ENCODE measurements at regions not wholly inside any gene's neighbourhood (a gene's known extent, or its start where the extent isn't known, plus 50 kb on each side); places are given as distances from the start of the nearest gene placed in this dataset.
"Not testable (repeated sequence)": the region's sequence is repeated elsewhere in the genome, so short reads cannot be mapped to it uniquely, and the experiment has no call there.

DNA sequence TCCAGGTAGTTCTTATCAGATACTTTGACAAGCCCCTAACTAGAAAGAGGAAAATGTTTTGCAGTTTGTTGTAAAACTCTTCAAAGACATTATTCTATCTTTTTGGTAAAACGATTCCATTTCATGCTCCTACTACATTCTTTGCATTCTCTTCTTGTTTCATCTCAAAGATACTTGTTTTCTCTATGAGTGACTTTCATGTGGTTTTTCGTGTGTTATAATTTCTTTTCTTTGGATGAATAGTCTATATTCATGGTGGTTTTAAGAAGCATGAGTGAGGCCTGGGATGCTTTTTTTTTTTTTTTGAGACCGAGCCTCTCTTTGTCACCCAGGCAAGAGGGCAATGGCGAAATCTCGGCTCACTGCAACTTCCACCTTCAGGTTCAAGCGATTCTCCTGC, 292.5 kb upstream of the LYZL1 start:
- Mint-ChIP-seq H3K4me3 (no peak overlapping the region), H3K27ac (no peak overlapping the region), H3K27me3 (peaks cover 5% of the 10 kb centered on the region), H3K36me3 (ENCODE audit: low read depth) (no peaks in the 10 kb centered on the region), H3K4me1 (ENCODE audit: low read depth) (no peaks in the 10 kb centered on the region), H3K9me3 (no peaks in the 10 kb centered on the region)
- intact Hi-C loops (cut with micrococcal nuclease): no loop called here

DNA sequence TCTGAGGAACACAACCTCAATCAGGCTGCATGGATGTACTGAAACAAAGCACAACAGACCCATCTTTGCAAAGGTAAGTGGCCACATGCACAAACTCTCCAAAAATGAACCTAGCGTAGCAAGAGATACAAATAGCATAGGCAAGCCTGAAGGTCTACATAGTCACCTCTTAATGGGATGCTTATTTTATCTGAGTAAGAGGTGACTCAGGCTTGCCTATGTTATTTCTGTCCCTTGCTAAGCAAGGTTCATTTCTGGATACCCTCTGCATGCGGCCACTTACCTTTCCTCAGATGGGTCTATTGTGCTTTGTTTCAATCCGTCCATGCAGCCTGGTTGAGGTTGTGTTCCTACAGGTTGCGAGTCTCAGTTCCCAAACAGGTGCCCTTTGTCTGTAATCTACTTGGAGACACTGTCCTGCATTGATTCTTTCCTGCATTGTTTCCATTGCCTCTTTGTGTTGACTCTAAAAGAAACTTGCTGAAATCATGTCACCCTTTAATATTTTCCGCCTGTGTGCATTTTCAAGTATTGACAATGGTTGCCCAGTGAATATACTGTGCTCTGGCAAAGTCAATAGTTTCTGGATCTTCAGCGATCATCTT, 291.8 kb upstream of the LYZL1 start:
- H3K27me3 Mint-ChIP-seq: peaks cover 5% of the 10 kb centered on the region
- H3K36me3 Mint-ChIP-seq (ENCODE audit: low read depth): no peaks in the 10 kb centered on the region
- H3K4me1 Mint-ChIP-seq (ENCODE audit: low read depth): no peaks in the 10 kb centered on the region
- no peaks in the 10 kb centered on the region for H3K9me3 Mint-ChIP-seq
- intact Hi-C loops (cut with micrococcal nuclease): no loop called here
- no peak overlapping the region for H3K4me3 Mint-ChIP-seq
- no peak overlapping the region for H3K27ac Mint-ChIP-seq

DNA sequence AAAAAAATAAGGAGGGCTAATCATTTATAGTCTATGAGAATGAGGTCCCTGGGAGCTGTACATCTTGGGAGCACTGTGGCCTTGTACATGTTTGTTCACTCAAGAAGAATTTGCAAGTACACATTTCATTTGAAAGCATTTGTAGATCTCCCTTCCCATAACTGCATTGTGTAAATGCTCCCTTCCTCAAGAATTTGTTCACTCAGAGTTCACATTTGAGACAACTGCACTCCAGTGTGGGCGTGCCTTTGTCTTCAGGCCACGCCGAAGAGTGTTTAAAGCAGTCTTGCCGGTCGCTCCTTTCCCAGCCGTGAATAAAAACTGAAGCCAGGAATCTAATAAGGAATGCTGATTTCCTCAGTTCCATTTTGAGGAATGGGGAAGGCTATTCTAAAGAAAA, 291.1 kb upstream of the LYZL1 start:
- no peak overlapping the region for H3K4me3 Mint-ChIP-seq
- no peak overlapping the region for H3K27ac Mint-ChIP-seq
- no peaks in the 10 kb centered on the region for H3K9me3 Mint-ChIP-seq
- H3K4me1 Mint-ChIP-seq (ENCODE audit: low read depth): no peaks in the 10 kb centered on the region
- H3K36me3 Mint-ChIP-seq (ENCODE audit: low read depth): no peaks in the 10 kb centered on the region
- peaks cover 1% of the 10 kb centered on the region for H3K27me3 Mint-ChIP-seq
- intact Hi-C loops (cut with micrococcal nuclease): no loop called here

DNA sequence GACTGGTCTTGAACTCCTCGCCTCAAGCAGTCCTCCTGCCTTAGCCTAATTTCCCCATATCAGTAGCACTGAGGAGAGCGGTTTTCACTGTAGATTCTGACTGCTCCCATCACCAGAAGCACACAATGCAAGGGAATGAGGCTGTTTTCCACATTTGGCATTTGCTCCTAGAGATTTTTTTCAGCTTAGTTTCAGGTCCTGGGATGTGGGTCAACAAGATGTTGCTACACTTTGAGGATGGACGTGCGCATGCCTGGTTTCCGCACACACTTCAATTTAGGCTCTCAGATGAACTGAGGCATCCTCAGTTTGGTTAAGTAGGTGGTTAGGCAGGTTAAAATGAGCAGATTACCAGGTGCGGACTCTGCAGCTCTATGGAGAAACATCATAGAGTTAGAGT, 287.1 kb upstream of the LYZL1 start:
- H3K9me3 Mint-ChIP-seq: no peaks in the 10 kb centered on the region
- H3K4me1 Mint-ChIP-seq (ENCODE audit: low read depth): no peaks in the 10 kb centered on the region

DNA sequence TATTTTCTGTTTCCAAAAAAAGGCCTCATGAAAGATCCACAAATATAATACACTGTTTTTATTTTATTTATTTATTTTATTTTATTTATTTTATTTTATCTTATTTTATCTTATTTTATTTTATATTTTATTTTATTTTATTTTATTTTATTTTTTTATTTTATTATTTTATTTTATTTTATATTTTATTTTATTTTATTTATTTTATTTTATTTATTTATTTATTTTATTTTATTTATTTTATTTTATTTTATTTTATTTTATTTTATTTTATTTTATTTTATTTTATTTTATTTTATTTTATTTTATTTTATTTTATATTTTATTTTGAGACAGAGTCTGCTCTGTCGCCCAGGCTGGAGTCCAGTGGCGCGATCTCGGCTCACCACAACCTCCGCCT, 285.9 kb upstream of the LYZL1 start:
- H3K4me3 Mint-ChIP-seq; intact Hi-C loops (cut with micrococcal nuclease); H3K27ac Mint-ChIP-seq; H3K27me3 Mint-ChIP-seq; H3K36me3 Mint-ChIP-seq (ENCODE audit: low read depth); H3K9me3 Mint-ChIP-seq; H3K4me1 Mint-ChIP-seq (ENCODE audit: low read depth): not testable (repeated sequence)

More for the DNA sequence above, 287.1 kb upstream of the LYZL1 start:
- Mint-ChIP-seq H3K27me3 (no peaks in the 10 kb centered on the region), H3K36me3 (ENCODE audit: low read depth) (no peaks in the 10 kb centered on the region), H3K27ac (no peak overlapping the region), H3K4me3 (no peak overlapping the region)
- intact Hi-C loops (cut with micrococcal nuclease): no loop called here

- H3K9me3 Mint-ChIP-seq: no peaks in the 10 kb centered on the region
- intact Hi-C loops (cut with micrococcal nuclease): no loop called here
- H3K27me3 Mint-ChIP-seq: peaks cover 5% of the 10 kb centered on the region
- H3K36me3 Mint-ChIP-seq (ENCODE audit: low read depth): no peaks in the 10 kb centered on the region
- no peak overlapping the region for H3K4me3 Mint-ChIP-seq
- no peak overlapping the region for H3K27ac Mint-ChIP-seq
- no peaks in the 10 kb centered on the region for H3K4me1 Mint-ChIP-seq (ENCODE audit: low read depth)
These were observed 282.9 kb upstream of the LYZL1 start for GRCh38 chr10:29005988-29006387.

- intact Hi-C loops (cut with micrococcal nuclease): no loop called here
- H3K36me3 Mint-ChIP-seq (ENCODE audit: low read depth): no peaks in the 10 kb centered on the region
- no peak overlapping the region for H3K4me3 Mint-ChIP-seq
These were observed 281.5 kb upstream of the LYZL1 start for GRCh38 chr10:29007370-29007747.

DNA sequence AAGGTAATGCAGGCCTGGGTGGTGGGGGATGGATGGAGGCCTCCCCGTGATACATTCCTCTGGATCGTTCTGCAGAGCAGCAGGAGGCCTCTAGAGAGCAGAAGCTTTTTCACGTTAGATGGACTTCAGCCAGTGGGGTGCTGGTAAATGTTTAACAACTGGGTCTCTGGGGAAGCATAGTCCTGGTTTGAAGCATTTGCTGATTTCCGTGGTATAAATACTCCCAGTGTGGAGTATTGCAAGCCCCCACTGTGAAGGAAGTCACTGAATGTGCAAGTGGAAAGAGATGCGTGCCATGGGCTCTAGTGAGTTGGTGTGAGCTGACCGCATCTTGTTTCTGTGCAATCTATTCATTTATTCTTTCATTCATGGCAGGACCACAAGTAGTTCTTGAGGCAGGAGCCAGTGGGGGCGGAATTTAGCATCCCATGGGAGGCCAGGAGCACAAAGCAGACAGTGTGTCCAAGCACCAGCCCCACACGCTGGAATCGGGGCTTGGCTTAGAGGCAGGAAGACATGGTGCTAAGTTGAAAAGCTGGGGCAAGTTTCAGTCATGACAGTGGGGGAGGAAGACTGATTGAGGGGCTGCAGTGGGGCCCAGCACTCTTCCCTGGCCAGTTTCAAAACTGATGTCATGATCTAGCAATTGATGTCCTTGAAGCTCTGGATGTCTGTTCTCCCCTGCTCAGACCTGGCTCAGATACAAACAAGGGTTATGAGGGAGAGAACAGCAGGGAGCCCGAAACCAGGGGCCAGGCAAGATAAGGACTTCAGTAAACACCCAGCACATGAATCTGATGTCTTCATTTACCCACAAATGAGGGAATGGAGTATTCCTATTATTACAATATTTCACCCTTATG, 280.9 kb upstream of the LYZL1 start:
- H3K9me3 Mint-ChIP-seq: no peaks in the 10 kb centered on the region
- no peaks in the 10 kb centered on the region for H3K36me3 Mint-ChIP-seq (ENCODE audit: low read depth)
- H3K27ac Mint-ChIP-seq: no peak overlapping the region
- no peaks in the 10 kb centered on the region for H3K4me1 Mint-ChIP-seq (ENCODE audit: low read depth)
- intact Hi-C loops (cut with micrococcal nuclease): no loop called here
- no peak overlapping the region for H3K4me3 Mint-ChIP-seq
- H3K27me3 Mint-ChIP-seq: peaks cover 5% of the 10 kb centered on the region

More at GRCh38 chr10:29007370-29007747, 281.5 kb upstream of the LYZL1 start:
- H3K27me3 Mint-ChIP-seq: peaks cover 5% of the 10 kb centered on the region
- H3K4me1 Mint-ChIP-seq (ENCODE audit: low read depth): no peaks in the 10 kb centered on the region
- H3K27ac Mint-ChIP-seq: no peak overlapping the region
- no peaks in the 10 kb centered on the region for H3K9me3 Mint-ChIP-seq

GRCh38 chr10:29009464-29009863, 279.4 kb upstream of the LYZL1 start:
- Mint-ChIP-seq H3K27ac (no peak overlapping the region), H3K4me3 (no peak overlapping the region), H3K9me3 (no peaks in the 10 kb centered on the region), H3K4me1 (ENCODE audit: low read depth) (no peaks in the 10 kb centered on the region), H3K27me3 (peaks cover 5% of the 10 kb centered on the region), H3K36me3 (ENCODE audit: low read depth) (no peaks in the 10 kb centered on the region)
- intact Hi-C loops (cut with micrococcal nuclease): no loop called here

DNA sequence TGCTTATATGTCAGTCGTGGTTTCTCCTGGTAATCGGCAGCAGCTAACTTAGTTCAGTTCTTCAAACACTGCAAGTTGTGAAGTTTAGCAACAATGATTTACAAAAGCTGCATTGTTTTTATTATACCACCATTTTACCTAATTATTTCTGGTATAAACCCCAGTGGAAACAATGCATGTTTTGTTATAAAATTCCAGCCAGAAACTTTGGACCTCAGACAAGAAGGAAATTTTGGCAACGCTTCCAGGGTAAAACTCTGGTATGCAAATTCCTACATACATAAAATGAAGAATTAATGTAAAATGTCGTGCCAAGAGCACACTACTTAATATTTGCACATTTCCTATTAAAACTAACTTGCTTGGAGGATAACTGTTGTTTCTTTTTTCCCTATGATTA, 277.4 kb upstream of the LYZL1 start:
- H3K36me3 Mint-ChIP-seq (ENCODE audit: low read depth): no peaks in the 10 kb centered on the region
- no peaks in the 10 kb centered on the region for H3K4me1 Mint-ChIP-seq (ENCODE audit: low read depth)
- intact Hi-C loops (cut with micrococcal nuclease): no loop called here
- H3K27me3 Mint-ChIP-seq: peaks cover 7% of the 10 kb centered on the region
- no peaks in the 10 kb centered on the region for H3K9me3 Mint-ChIP-seq
- no peak overlapping the region for H3K4me3 Mint-ChIP-seq
- no peak overlapping the region for H3K27ac Mint-ChIP-seq

- no peak overlapping the region for H3K4me3 Mint-ChIP-seq
- H3K27ac Mint-ChIP-seq: no peak overlapping the region
- H3K36me3 Mint-ChIP-seq (ENCODE audit: low read depth): no peaks in the 10 kb centered on the region
- H3K27me3 Mint-ChIP-seq: peaks cover 9% of the 10 kb centered on the region
- H3K4me1 Mint-ChIP-seq (ENCODE audit: low read depth): no peaks in the 10 kb centered on the region
- no peaks in the 10 kb centered on the region for H3K9me3 Mint-ChIP-seq
- intact Hi-C loops (cut with micrococcal nuclease): no loop called here
These were observed 275.8 kb upstream of the LYZL1 start for GRCh38 chr10:29012926-29013554.

DNA sequence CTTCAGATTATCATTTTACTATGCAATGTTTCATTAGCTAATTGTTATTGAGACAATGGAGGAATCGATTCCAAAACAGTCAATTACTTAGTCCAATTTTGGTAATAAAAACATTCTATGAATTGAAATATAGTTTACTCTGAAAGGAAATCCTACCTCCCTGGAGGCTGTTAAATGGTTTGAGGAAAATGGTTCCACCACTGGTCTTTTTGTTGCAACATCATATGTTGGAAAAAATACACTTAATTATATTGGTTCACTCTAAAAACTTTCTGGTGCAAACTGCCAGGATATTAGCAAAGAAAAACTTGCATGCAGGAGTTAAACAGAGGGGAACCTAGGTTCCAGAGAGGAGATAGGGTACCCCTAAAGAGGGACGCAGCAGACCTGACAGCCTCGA, 267.3 kb upstream of the LYZL1 start:
- no peak overlapping the region for H3K4me3 Mint-ChIP-seq
- intact Hi-C loops (cut with micrococcal nuclease): no loop called here
- no peaks in the 10 kb centered on the region for H3K36me3 Mint-ChIP-seq (ENCODE audit: low read depth)
- no peaks in the 10 kb centered on the region for H3K9me3 Mint-ChIP-seq
- H3K4me1 Mint-ChIP-seq (ENCODE audit: low read depth): no peaks in the 10 kb centered on the region
- peaks cover 3% of the 10 kb centered on the region for H3K27me3 Mint-ChIP-seq
- H3K27ac Mint-ChIP-seq: no peak overlapping the region

- intact Hi-C loops (cut with micrococcal nuclease): no loop called here
- Mint-ChIP-seq H3K4me3 (no peak overlapping the region), H3K4me1 (ENCODE audit: low read depth) (no peaks in the 10 kb centered on the region), H3K36me3 (ENCODE audit: low read depth) (no peaks in the 10 kb centered on the region), H3K27ac (no peak overlapping the region), H3K9me3 (no peaks in the 10 kb centered on the region), H3K27me3 (peaks cover 2% of the 10 kb centered on the region)
These were observed 266.4 kb upstream of the LYZL1 start for GRCh38 chr10:29022513-29022912.

DNA sequence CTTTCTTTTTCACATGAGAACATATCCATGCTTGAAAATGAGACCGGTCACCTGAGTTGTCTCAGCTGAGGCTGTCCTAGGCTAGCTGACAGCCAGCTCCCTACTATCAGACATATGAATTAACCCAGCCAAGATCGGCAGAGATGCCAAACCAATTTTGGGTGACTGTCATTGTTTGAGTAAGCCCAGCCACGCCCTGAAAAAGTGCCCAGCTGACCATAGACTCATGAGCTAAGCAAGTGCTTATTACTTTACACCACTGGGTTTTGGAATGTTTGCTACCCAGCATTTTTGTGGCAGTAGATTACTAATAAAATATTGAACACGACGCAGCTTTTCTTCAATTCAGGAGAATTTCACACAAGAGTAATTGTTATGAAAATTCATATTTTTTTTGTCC, 265.2 kb upstream of the LYZL1 start:
- H3K4me3 Mint-ChIP-seq: no peak overlapping the region
- H3K9me3 Mint-ChIP-seq: no peaks in the 10 kb centered on the region
- intact Hi-C loops (cut with micrococcal nuclease): no loop called here
- no peak overlapping the region for H3K27ac Mint-ChIP-seq
- no peaks in the 10 kb centered on the region for H3K36me3 Mint-ChIP-seq (ENCODE audit: low read depth)
- H3K4me1 Mint-ChIP-seq (ENCODE audit: low read depth): no peaks in the 10 kb centered on the region
- H3K27me3 Mint-ChIP-seq: no peaks in the 10 kb centered on the region
